ENCODE measurements at regions not wholly inside any gene's neighbourhood (a gene's known extent, or its start where the extent isn't known, plus 50 kb on each side); places are given as distances from the start of the nearest gene placed in this dataset.

- TF ChIP-seq, protein P1, sequence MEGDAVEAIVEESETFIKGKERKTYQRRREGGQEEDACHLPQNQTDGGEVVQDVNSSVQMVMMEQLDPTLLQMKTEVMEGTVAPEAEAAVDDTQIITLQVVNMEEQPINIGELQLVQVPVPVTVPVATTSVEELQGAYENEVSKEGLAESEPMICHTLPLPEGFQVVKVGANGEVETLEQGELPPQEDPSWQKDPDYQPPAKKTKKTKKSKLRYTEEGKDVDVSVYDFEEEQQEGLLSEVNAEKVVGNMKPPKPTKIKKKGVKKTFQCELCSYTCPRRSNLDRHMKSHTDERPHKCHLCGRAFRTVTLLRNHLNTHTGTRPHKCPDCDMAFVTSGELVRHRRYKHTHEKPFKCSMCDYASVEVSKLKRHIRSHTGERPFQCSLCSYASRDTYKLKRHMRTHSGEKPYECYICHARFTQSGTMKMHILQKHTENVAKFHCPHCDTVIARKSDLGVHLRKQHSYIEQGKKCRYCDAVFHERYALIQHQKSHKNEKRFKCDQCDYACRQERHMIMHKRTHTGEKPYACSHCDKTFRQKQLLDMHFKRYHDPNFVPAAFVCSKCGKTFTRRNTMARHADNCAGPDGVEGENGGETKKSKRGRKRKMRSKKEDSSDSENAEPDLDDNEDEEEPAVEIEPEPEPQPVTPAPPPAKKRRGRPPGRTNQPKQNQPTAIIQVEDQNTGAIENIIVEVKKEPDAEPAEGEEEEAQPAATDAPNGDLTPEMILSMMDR (IDR thresholded peaks at IDR 0.05; ENCODE audit: control extremely low read depth, extremely low read depth): no peak
- H3K36me3 ChIP-seq (ENCODE audit: control insufficient read depth in 4 of 4, insufficient read depth in 4 of 4, low read length in 4 of 4): no peaks in the 10 kb centered on the region
- no peaks in the 10 kb centered on the region for H3K4me1 ChIP-seq (ENCODE audit: control insufficient read depth in 5 of 5, insufficient read depth in 5 of 5, low read length in 5 of 5)
- H3K4me3 ChIP-seq: no peak overlapping the region
- no peak overlapping the region for H3K9ac ChIP-seq (ENCODE audit: insufficient read depth in 1 of 2, low read length in 2 of 2)
- ATAC-seq (ENCODE audit: insufficient read depth, low FRiP score) (no peak), DNase-seq (peak in 2 of 3 donors; percentile 3 to 5)
- peaks cover 0 to 3% (median 0%) of the 10 kb centered on the region in 4 donors for H3K9me3 ChIP-seq (ENCODE audit: control insufficient read depth in 4 of 4, insufficient read depth in 3 of 4, low read length in 3 of 4)
- H3K27ac ChIP-seq (ENCODE audit: low read depth in 1 of 2, low read length in 1 of 2): no peak overlapping the region
- peaks cover 0 to 3% (median 2%) of the 10 kb centered on the region in 3 donors for H3K27me3 ChIP-seq (ENCODE audit: control insufficient read depth in 3 of 3, insufficient read depth in 3 of 3, low read length in 2 of 3)
- WGBS, 2 donors: 46 to 50% methylated on average over 1 of the region's 1 CpG
These were observed 184.5 kb upstream of the CRY1 start for GRCh38 chr12:107277855-107278254.

GRCh38 chr12:107282628-107283027 lies 189.3 kb upstream of the CRY1 start:
- TF ChIP-seq, protein P1 (IDR thresholded peaks at IDR 0.05; ENCODE audit: control extremely low read depth, extremely low read depth): no peak
- Histone ChIP-seq H3K27me3 (ENCODE audit: control insufficient read depth in 3 of 3, insufficient read depth in 3 of 3, low read length in 2 of 3) (no peaks in the 10 kb centered on the region), H3K4me1 (ENCODE audit: control insufficient read depth in 5 of 5, insufficient read depth in 5 of 5, low read length in 5 of 5) (no peaks in the 10 kb centered on the region), H3K36me3 (ENCODE audit: control insufficient read depth in 4 of 4, insufficient read depth in 4 of 4, low read length in 4 of 4) (no peaks in the 10 kb centered on the region), H3K9ac (ENCODE audit: insufficient read depth in 1 of 2, low read length in 2 of 2) (no peak overlapping the region), H3K4me3 (no peak overlapping the region), H3K27ac (ENCODE audit: low read depth in 1 of 2, low read length in 1 of 2) (no peak overlapping the region), H3K9me3 (ENCODE audit: control insufficient read depth in 4 of 4, insufficient read depth in 3 of 4, low read length in 3 of 4) (peaks cover 0 to 6% (median 3%) of the 10 kb centered on the region in 4 donors)
- ATAC-seq (ENCODE audit: insufficient read depth, low FRiP score) (no peak), DNase-seq (no peak)
- WGBS, 2 donors: 94 to 96% methylated on average over 1 of the region's 1 CpG

GRCh38 chr12:107283652-107284051 lies 190.3 kb upstream of the CRY1 start:
- TF ChIP-seq, protein P1 (IDR thresholded peaks at IDR 0.05; ENCODE audit: control extremely low read depth, extremely low read depth): no peak
- Histone ChIP-seq H3K27ac (ENCODE audit: low read depth in 1 of 2, low read length in 1 of 2) (no peak overlapping the region), H3K9me3 (ENCODE audit: control insufficient read depth in 4 of 4, insufficient read depth in 3 of 4, low read length in 3 of 4) (peaks cover 0 to 6% (median 3%) of the 10 kb centered on the region in 4 donors), H3K27me3 (ENCODE audit: control insufficient read depth in 3 of 3, insufficient read depth in 3 of 3, low read length in 2 of 3) (no peaks in the 10 kb centered on the region), H3K9ac (ENCODE audit: insufficient read depth in 1 of 2, low read length in 2 of 2) (no peak overlapping the region), H3K4me1 (ENCODE audit: control insufficient read depth in 5 of 5, insufficient read depth in 5 of 5, low read length in 5 of 5) (no peaks in the 10 kb centered on the region), H3K36me3 (ENCODE audit: control insufficient read depth in 4 of 4, insufficient read depth in 4 of 4, low read length in 4 of 4) (no peaks in the 10 kb centered on the region), H3K4me3 (no peak overlapping the region)
- 83 to 92% methylated on average over 4 of the region's 4 CpGs for WGBS, 2 donors
- DNase-seq (no peak), ATAC-seq (ENCODE audit: insufficient read depth, low FRiP score) (no peak)

DNA sequence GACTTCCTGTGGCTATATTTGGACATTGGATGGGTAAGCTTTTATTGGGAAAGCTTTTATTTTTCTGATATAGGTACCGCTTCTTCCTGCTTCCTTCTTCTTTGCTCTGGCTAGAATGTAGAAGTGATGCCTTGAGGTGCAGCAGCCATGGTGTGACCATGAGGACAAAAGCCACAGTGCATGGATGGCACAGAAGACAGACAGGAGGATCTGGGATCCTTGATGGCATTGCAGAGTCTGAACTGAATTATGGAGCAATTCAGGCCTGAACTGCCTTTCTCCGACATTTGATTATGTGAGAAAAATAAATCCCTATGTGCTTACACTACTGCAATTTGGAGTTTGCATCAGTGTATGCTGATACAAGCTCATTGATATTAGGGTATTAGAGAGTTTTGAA lies 191.3 kb upstream of the CRY1 start:
- TF ChIP-seq, protein P1 (IDR thresholded peaks at IDR 0.05; ENCODE audit: control extremely low read depth, extremely low read depth): no peak
- Histone ChIP-seq H3K4me3 (no peak overlapping the region), H3K36me3 (ENCODE audit: control insufficient read depth in 4 of 4, insufficient read depth in 4 of 4, low read length in 4 of 4) (no peaks in the 10 kb centered on the region), H3K4me1 (ENCODE audit: control insufficient read depth in 5 of 5, insufficient read depth in 5 of 5, low read length in 5 of 5) (no peaks in the 10 kb centered on the region), H3K27me3 (ENCODE audit: control insufficient read depth in 3 of 3, insufficient read depth in 3 of 3, low read length in 2 of 3) (no peaks in the 10 kb centered on the region), H3K9ac (ENCODE audit: insufficient read depth in 1 of 2, low read length in 2 of 2) (no peak overlapping the region), H3K9me3 (ENCODE audit: control insufficient read depth in 4 of 4, insufficient read depth in 3 of 4, low read length in 3 of 4) (peaks cover 0 to 5% (median 2%) of the 10 kb centered on the region in 4 donors), H3K27ac (ENCODE audit: low read depth in 1 of 2, low read length in 1 of 2) (no peak overlapping the region)
- ATAC-seq (ENCODE audit: insufficient read depth, low FRiP score): no peak
- WGBS, 2 donors: 95 to 96% methylated on average over 2 of the region's 2 CpGs
- no peak for DNase-seq

Measured in lung (tissue), 11 donors.